GM23338 (cell line): ENCODE measurements at regions not wholly inside any gene's neighbourhood (a gene's known extent, or its start where the extent isn't known, plus 50 kb on each side); places are given as distances from the start of the nearest gene placed in this dataset.

Source experiments
- ATAC-seq: fragments of 200-7000 bp; cut with Tn5 transposase; 3 replicates; pipeline ENCODE4 v1.9.1; 2020
- DNase-seq: peaks from one replicate; pipeline ENCODE4 v3.0.0-alpha.2; 2015; ENCODE audit warnings: low spot score
- H2AFZ ChIP-seq: fragments of 200-600 bp; sonication (generic); 2 replicates; pipeline ENCODE4 v1.8.0; 2016; ENCODE audit warnings: antibody characterized with exemption, mild to moderate bottlenecking, moderate library complexity
- H3F3A ChIP-seq: fragments of 200-600 bp; sonication (generic); replicated peaks from 2 replicates; pipeline ENCODE4 v1.8.0; 2017; ENCODE audit warnings: antibody characterized with exemption, mixed run types, low read depth
- H3K27ac ChIP-seq: fragments of 200-600 bp; sonication (generic); 2 replicates; pipeline ENCODE4 v1.6.1; 2016; ENCODE audit warnings: low read depth
- H3K27me3 ChIP-seq: fragments of 200-600 bp; sonication (generic); 2 replicates; pipeline ENCODE4 v1.8.0; 2016; ENCODE audit warnings: mild to moderate bottlenecking, mixed run types, moderate library complexity; ENCODE audit not compliant: insufficient read depth
- H3K36me3 ChIP-seq: fragments of 200-600 bp; sonication (generic); 2 replicates; pipeline ENCODE4 v1.8.0; 2016; ENCODE audit warnings: mild to moderate bottlenecking; ENCODE audit not compliant: insufficient read depth
- H3K4me1 ChIP-seq: fragments of 200-600 bp; sonication (generic); 2 replicates; pipeline ENCODE4 v1.8.0; 2016; ENCODE audit warnings: mild to moderate bottlenecking, moderate library complexity; ENCODE audit not compliant: insufficient read depth
- H3K4me2 ChIP-seq: fragments of 200-600 bp; sonication (generic); 2 replicates; pipeline ENCODE4 v1.7.1; 2017; ENCODE audit warnings: mixed run types
- H3K4me3 ChIP-seq: fragments of 200-600 bp; sonication (generic); 2 replicates; pipeline ENCODE4 v1.6.1; 2016; ENCODE audit warnings: mixed run types
- H3K79me2 ChIP-seq: fragments of 200-600 bp; sonication (generic); replicated peaks from 2 replicates; pipeline ENCODE4 v1.8.0; 2017; ENCODE audit warnings: mild to moderate bottlenecking; ENCODE audit not compliant: insufficient read depth
- H3K9me2 ChIP-seq: fragments of 200-600 bp; sonication (generic); 2 replicates; pipeline ENCODE4 v1.8.0; 2017; ENCODE audit not compliant: insufficient read depth
- H4K20me1 ChIP-seq: fragments of 200-600 bp; sonication (generic); replicated peaks from 2 replicates; pipeline ENCODE4 v1.8.0; 2017; ENCODE audit warnings: mild to moderate bottlenecking; ENCODE audit not compliant: insufficient read depth
- H3K27ac Mint-ChIP-seq: 2 replicates; pipeline ENCODE4 v1.8.0; 2020; ENCODE audit warnings: inconsistent platforms, mild to moderate bottlenecking, moderate library complexity, mixed read lengths
- H3K27me3 Mint-ChIP-seq: 3 replicates; pipeline ENCODE4 v1.8.0; 2022; ENCODE audit warnings: low read depth, mild to moderate bottlenecking, moderate library complexity, mixed read lengths, inconsistent platforms; ENCODE audit not compliant: insufficient read depth, poor library complexity
- H3K36me3 Mint-ChIP-seq: 3 replicates; pipeline ENCODE4 v1.8.0; 2021; ENCODE audit warnings: low read depth, mild to moderate bottlenecking, inconsistent platforms, moderate library complexity, mixed read lengths
- H3K4me1 Mint-ChIP-seq: 3 replicates; pipeline ENCODE4 v1.8.0; 2020; ENCODE audit warnings: mild to moderate bottlenecking, inconsistent platforms, mixed read lengths
- H3K4me3 Mint-ChIP-seq: 3 replicates; pipeline ENCODE4 v1.8.0; 2021; ENCODE audit warnings: moderate library complexity, mild to moderate bottlenecking, inconsistent platforms, mixed read lengths
- H3K9me3 Mint-ChIP-seq: 3 replicates; pipeline ENCODE4 v1.8.0; 2020; ENCODE audit warnings: moderate library complexity, mild to moderate bottlenecking, inconsistent platforms, mixed read lengths
- CREB1 ChIP-seq: fragments of 250-450 bp; sonication (Bioruptor Pico); IDR thresholded peaks from 2 replicates; pipeline ENCODE4 v1.5.0; 2020; ENCODE audit warnings: low read depth, mild to moderate bottlenecking, moderate library complexity
- EZH2 ChIP-seq: fragments of 200-600 bp; sonication (generic); IDR thresholded peaks from one replicate; pipeline ENCODE4 v1.8.0; 2017; ENCODE audit warnings: antibody characterized with exemption, mild to moderate bottlenecking, low read depth; ENCODE audit not compliant: unreplicated experiment
- REST ChIP-seq: IDR thresholded peaks from one replicate; pipeline ENCODE4 v1.6.1; 2018; ENCODE audit warnings: antibody characterized with exemption; ENCODE audit not compliant: unreplicated experiment
- ZNF462 ChIP-seq: fragments of 250-450 bp; sonication (Bioruptor Pico); IDR thresholded peaks from 2 replicates; pipeline ENCODE4 v1.5.0; 2020; ENCODE audit warnings: mild to moderate bottlenecking, moderate library complexity
- TF ChIP-seq, protein P1 (sequence below): IDR thresholded peaks from 2 replicates; pipeline ENCODE4 v1.6.1; 2016; ENCODE audit warnings: antibody characterized with exemption

GRCh38 chr6:104286641-104287040, 573.1 kb downstream of the HACE1 start:
- no peaks in the 10 kb centered on the region for H3K36me3 Mint-ChIP-seq
- Histone ChIP-seq H3K4me2 (no peak overlapping the region), H3K9me2 (no peaks in the 10 kb centered on the region), H3K4me1 (no peaks in the 10 kb centered on the region), H3K4me3 (no peak overlapping the region), H3K27ac (no peak overlapping the region), H2AFZ (no peak overlapping the region; the same call in 1 of the 2 replicates), H3K27me3 (no peaks in the 10 kb centered on the region), H4K20me1 (no peaks in the 10 kb centered on the region), H3K36me3 (no peaks in the 10 kb centered on the region), H3F3A (no peaks in the 10 kb centered on the region), H3K79me2 (no peaks in the 10 kb centered on the region)
- H3K27me3 Mint-ChIP-seq: no peaks in the 10 kb centered on the region
- TF ChIP-seq ZNF462 (CRISPR knock-in tag) (no peak), REST (no peak), EZH2 (no peak), CREB1 (CRISPR knock-in tag) (no peak)
- TF ChIP-seq, protein P1, sequence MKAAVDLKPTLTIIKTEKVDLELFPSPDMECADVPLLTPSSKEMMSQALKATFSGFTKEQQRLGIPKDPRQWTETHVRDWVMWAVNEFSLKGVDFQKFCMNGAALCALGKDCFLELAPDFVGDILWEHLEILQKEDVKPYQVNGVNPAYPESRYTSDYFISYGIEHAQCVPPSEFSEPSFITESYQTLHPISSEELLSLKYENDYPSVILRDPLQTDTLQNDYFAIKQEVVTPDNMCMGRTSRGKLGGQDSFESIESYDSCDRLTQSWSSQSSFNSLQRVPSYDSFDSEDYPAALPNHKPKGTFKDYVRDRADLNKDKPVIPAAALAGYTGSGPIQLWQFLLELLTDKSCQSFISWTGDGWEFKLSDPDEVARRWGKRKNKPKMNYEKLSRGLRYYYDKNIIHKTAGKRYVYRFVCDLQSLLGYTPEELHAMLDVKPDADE: no peak
- DNase-seq: no peak
- H3K9me3 Mint-ChIP-seq: no peaks in the 10 kb centered on the region
- H3K4me1 Mint-ChIP-seq: peaks cover 3% of the 10 kb centered on the region; the same call in 2 of the 3 replicates
- ATAC-seq: no peak
- H3K27ac Mint-ChIP-seq: no peak overlapping the region
- no peak overlapping the region for H3K4me3 Mint-ChIP-seq
